GM23338 (cell line): ENCODE measurements at regions not wholly inside any gene's neighbourhood (a gene's known extent, or its start where the extent isn't known, plus 50 kb on each side); places are given as distances from the start of the nearest gene placed in this dataset.

Source experiments
- ATAC-seq: fragments of 200-7000 bp; cut with Tn5 transposase; 3 replicates; pipeline ENCODE4 v1.9.1; 2020
- DNase-seq: peaks from one replicate; pipeline ENCODE4 v3.0.0-alpha.2; 2015; ENCODE audit warnings: low spot score
- H2AFZ ChIP-seq: fragments of 200-600 bp; sonication (generic); 2 replicates; pipeline ENCODE4 v1.8.0; 2016; ENCODE audit warnings: antibody characterized with exemption, mild to moderate bottlenecking, moderate library complexity
- H3F3A ChIP-seq: fragments of 200-600 bp; sonication (generic); replicated peaks from 2 replicates; pipeline ENCODE4 v1.8.0; 2017; ENCODE audit warnings: antibody characterized with exemption, mixed run types, low read depth
- H3K27ac ChIP-seq: fragments of 200-600 bp; sonication (generic); 2 replicates; pipeline ENCODE4 v1.6.1; 2016; ENCODE audit warnings: low read depth
- H3K27me3 ChIP-seq: fragments of 200-600 bp; sonication (generic); 2 replicates; pipeline ENCODE4 v1.8.0; 2016; ENCODE audit warnings: mild to moderate bottlenecking, mixed run types, moderate library complexity; ENCODE audit not compliant: insufficient read depth
- H3K36me3 ChIP-seq: fragments of 200-600 bp; sonication (generic); 2 replicates; pipeline ENCODE4 v1.8.0; 2016; ENCODE audit warnings: mild to moderate bottlenecking; ENCODE audit not compliant: insufficient read depth
- H3K4me1 ChIP-seq: fragments of 200-600 bp; sonication (generic); 2 replicates; pipeline ENCODE4 v1.8.0; 2016; ENCODE audit warnings: mild to moderate bottlenecking, moderate library complexity; ENCODE audit not compliant: insufficient read depth
- H3K4me2 ChIP-seq: fragments of 200-600 bp; sonication (generic); 2 replicates; pipeline ENCODE4 v1.7.1; 2017; ENCODE audit warnings: mixed run types
- H3K4me3 ChIP-seq: fragments of 200-600 bp; sonication (generic); 2 replicates; pipeline ENCODE4 v1.6.1; 2016; ENCODE audit warnings: mixed run types
- H3K79me2 ChIP-seq: fragments of 200-600 bp; sonication (generic); replicated peaks from 2 replicates; pipeline ENCODE4 v1.8.0; 2017; ENCODE audit warnings: mild to moderate bottlenecking; ENCODE audit not compliant: insufficient read depth
- H3K9me2 ChIP-seq: fragments of 200-600 bp; sonication (generic); 2 replicates; pipeline ENCODE4 v1.8.0; 2017; ENCODE audit not compliant: insufficient read depth
- H4K20me1 ChIP-seq: fragments of 200-600 bp; sonication (generic); replicated peaks from 2 replicates; pipeline ENCODE4 v1.8.0; 2017; ENCODE audit warnings: mild to moderate bottlenecking; ENCODE audit not compliant: insufficient read depth
- H3K27ac Mint-ChIP-seq: 2 replicates; pipeline ENCODE4 v1.8.0; 2020; ENCODE audit warnings: inconsistent platforms, mild to moderate bottlenecking, moderate library complexity, mixed read lengths
- H3K27me3 Mint-ChIP-seq: 3 replicates; pipeline ENCODE4 v1.8.0; 2022; ENCODE audit warnings: low read depth, mild to moderate bottlenecking, moderate library complexity, mixed read lengths, inconsistent platforms; ENCODE audit not compliant: insufficient read depth, poor library complexity
- H3K36me3 Mint-ChIP-seq: 3 replicates; pipeline ENCODE4 v1.8.0; 2021; ENCODE audit warnings: low read depth, mild to moderate bottlenecking, inconsistent platforms, moderate library complexity, mixed read lengths
- H3K4me1 Mint-ChIP-seq: 3 replicates; pipeline ENCODE4 v1.8.0; 2020; ENCODE audit warnings: mild to moderate bottlenecking, inconsistent platforms, mixed read lengths
- H3K4me3 Mint-ChIP-seq: 3 replicates; pipeline ENCODE4 v1.8.0; 2021; ENCODE audit warnings: moderate library complexity, mild to moderate bottlenecking, inconsistent platforms, mixed read lengths
- H3K9me3 Mint-ChIP-seq: 3 replicates; pipeline ENCODE4 v1.8.0; 2020; ENCODE audit warnings: moderate library complexity, mild to moderate bottlenecking, inconsistent platforms, mixed read lengths
- CREB1 ChIP-seq: fragments of 250-450 bp; sonication (Bioruptor Pico); IDR thresholded peaks from 2 replicates; pipeline ENCODE4 v1.5.0; 2020; ENCODE audit warnings: low read depth, mild to moderate bottlenecking, moderate library complexity
- ETS1 ChIP-seq: IDR thresholded peaks from 2 replicates; pipeline ENCODE4 v1.6.1; 2016; ENCODE audit warnings: antibody characterized with exemption
- EZH2 ChIP-seq: fragments of 200-600 bp; sonication (generic); IDR thresholded peaks from one replicate; pipeline ENCODE4 v1.8.0; 2017; ENCODE audit warnings: antibody characterized with exemption, mild to moderate bottlenecking, low read depth; ENCODE audit not compliant: unreplicated experiment
- JUNB ChIP-seq: IDR thresholded peaks from one replicate; pipeline ENCODE4 v1.6.1; 2016; ENCODE audit warnings: antibody characterized with exemption; ENCODE audit not compliant: unreplicated experiment
- NANOG ChIP-seq: IDR thresholded peaks from 2 replicates; pipeline ENCODE4 v1.6.1; 2016; ENCODE audit warnings: antibody characterized with exemption, borderline replicate concordance
- POLR2AphosphoS5 ChIP-seq: IDR thresholded peaks from 2 replicates; pipeline ENCODE4 v1.6.1; 2016; ENCODE audit warnings: antibody characterized with exemption, low read depth
- REST ChIP-seq: IDR thresholded peaks from one replicate; pipeline ENCODE4 v1.6.1; 2018; ENCODE audit warnings: antibody characterized with exemption; ENCODE audit not compliant: unreplicated experiment
- STAT1 ChIP-seq: IDR thresholded peaks from one replicate; pipeline ENCODE4 v1.6.1; 2016; ENCODE audit warnings: antibody characterized with exemption; ENCODE audit not compliant: unreplicated experiment
- ZNF331 ChIP-seq: fragments of 250-450 bp; sonication (Bioruptor Pico); IDR thresholded peaks from 2 replicates; pipeline ENCODE4 v1.5.0; 2020; ENCODE audit warnings: low read depth, mild to moderate bottlenecking, moderate library complexity
- TF ChIP-seq, protein P1 (sequence below): fragments of 250-450 bp; sonication (Bioruptor Pico); IDR thresholded peaks from 2 replicates; pipeline ENCODE4 v1.5.0; 2020; ENCODE audit warnings: mild to moderate bottlenecking, moderate library complexity
- TF ChIP-seq, protein P2 (sequence below), 2 experiments: fragments of 200-600 bp in 1 of 2; sonication (generic) in 1 of 2; conservative IDR thresholded peaks; 2 replicates each; pipeline versions ENCODE4 v1.5.1 to v1.6.1; 2016 to 2017; ENCODE audit warnings: antibody characterized with exemption in 2 of 2, low read depth in 2 of 2, mild to moderate bottlenecking in 2 of 2, moderate library complexity in 1 of 2

GRCh38 chr9:8134635-8135034 is 335.1 kb upstream of the DMAC1 start (continued):
- TF ChIP-seq REST (no peak), CREB1 (CRISPR knock-in tag) (no peak), JUNB (no peak)
- TF ChIP-seq, protein P1, sequence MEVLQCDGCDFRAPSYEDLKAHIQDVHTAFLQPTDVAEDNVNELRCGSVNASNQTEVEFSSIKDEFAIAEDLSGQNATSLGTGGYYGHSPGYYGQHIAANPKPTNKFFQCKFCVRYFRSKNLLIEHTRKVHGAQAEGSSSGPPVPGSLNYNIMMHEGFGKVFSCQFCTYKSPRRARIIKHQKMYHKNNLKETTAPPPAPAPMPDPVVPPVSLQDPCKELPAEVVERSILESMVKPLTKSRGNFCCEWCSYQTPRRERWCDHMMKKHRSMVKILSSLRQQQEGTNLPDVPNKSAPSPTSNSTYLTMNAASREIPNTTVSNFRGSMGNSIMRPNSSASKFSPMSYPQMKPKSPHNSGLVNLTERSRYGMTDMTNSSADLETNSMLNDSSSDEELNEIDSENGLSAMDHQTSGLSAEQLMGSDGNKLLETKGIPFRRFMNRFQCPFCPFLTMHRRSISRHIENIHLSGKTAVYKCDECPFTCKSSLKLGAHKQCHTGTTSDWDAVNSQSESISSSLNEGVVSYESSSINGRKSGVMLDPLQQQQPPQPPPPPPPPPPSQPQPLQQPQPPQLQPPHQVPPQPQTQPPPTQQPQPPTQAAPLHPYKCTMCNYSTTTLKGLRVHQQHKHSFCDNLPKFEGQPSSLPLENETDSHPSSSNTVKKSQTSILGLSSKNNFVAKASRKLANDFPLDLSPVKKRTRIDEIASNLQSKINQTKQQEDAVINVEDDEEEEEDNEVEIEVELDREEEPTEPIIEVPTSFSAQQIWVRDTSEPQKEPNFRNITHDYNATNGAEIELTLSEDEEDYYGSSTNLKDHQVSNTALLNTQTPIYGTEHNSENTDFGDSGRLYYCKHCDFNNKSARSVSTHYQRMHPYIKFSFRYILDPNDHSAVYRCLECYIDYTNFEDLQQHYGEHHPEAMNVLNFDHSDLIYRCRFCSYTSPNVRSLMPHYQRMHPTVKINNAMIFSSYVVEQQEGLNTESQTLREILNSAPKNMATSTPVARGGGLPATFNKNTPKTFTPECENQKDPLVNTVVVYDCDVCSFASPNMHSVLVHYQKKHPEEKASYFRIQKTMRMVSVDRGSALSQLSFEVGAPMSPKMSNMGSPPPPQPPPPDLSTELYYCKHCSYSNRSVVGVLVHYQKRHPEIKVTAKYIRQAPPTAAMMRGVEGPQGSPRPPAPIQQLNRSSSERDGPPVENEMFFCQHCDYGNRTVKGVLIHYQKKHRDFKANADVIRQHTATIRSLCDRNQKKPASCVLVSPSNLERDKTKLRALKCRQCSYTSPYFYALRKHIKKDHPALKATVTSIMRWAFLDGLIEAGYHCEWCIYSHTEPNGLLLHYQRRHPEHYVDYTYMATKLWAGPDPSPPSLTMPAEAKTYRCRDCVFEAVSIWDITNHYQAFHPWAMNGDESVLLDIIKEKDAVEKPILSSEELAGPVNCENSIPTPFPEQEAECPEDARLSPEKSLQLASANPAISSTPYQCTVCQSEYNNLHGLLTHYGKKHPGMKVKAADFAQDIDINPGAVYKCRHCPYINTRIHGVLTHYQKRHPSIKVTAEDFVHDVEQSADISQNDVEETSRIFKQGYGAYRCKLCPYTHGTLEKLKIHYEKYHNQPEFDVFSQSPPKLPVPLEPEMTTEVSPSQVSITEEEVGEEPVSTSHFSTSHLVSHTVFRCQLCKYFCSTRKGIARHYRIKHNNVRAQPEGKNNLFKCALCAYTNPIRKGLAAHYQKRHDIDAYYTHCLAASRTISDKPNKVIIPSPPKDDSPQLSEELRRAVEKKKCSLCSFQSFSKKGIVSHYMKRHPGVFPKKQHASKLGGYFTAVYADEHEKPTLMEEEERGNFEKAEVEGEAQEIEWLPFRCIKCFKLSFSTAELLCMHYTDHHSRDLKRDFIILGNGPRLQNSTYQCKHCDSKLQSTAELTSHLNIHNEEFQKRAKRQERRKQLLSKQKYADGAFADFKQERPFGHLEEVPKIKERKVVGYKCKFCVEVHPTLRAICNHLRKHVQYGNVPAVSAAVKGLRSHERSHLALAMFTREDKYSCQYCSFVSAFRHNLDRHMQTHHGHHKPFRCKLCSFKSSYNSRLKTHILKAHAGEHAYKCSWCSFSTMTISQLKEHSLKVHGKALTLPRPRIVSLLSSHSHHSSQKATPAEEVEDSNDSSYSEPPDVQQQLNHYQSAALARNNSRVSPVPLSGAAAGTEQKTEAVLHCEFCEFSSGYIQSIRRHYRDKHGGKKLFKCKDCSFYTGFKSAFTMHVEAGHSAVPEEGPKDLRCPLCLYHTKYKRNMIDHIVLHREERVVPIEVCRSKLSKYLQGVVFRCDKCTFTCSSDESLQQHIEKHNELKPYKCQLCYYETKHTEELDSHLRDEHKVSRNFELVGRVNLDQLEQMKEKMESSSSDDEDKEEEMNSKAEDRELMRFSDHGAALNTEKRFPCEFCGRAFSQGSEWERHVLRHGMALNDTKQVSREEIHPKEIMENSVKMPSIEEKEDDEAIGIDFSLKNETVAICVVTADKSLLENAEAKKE (CRISPR knock-in tag): no peak

DNA sequence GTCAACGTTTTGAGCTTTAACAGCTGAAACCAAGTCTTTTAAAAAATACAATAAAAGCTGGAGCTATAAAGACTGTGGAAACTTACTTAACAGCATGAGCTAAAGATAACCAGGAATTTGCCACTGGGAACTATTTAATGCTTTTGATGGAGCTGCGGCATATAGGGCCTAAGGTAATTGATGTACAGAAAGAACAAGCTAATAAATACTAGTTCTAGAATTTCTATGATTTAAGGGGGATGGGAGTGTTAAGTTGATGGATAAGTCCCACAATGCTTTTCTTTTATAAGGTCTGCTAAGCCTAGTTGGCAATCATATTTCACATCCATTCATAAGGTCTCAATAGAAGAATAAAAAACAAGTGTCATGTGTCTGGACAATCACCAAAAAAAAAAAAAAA is 334.0 kb upstream of the DMAC1 start:
- Mint-ChIP-seq H3K9me3 (no peaks in the 10 kb centered on the region), H3K4me1 (peaks cover 7% of the 10 kb centered on the region; the same call in 2 of the 3 replicates), H3K27ac (no peak overlapping the region), H3K4me3 (no peak overlapping the region), H3K27me3 (no peaks in the 10 kb centered on the region), H3K36me3 (no peaks in the 10 kb centered on the region)
- Histone ChIP-seq H3K27me3 (no peaks in the 10 kb centered on the region), H3K79me2 (no peaks in the 10 kb centered on the region), H3K4me3 (no peak overlapping the region), H3K4me2 (no peak overlapping the region), H3K27ac (no peak overlapping the region), H2AFZ (peak overlapping the region; percentile 96), H3K36me3 (no peaks in the 10 kb centered on the region), H3K9me2 (no peaks in the 10 kb centered on the region; the same call in 1 of the 2 replicates), H3F3A (no peaks in the 10 kb centered on the region), H3K4me1 (peaks cover under 1% of the 10 kb centered on the region; the same call in 1 of the 2 replicates), H4K20me1 (no peaks in the 10 kb centered on the region)
- ATAC-seq (no peak), DNase-seq (no peak)
- TF ChIP-seq NANOG (no peak), ETS1 (no peak), POLR2AphosphoS5 (no peak), EZH2 (no peak), STAT1 (no peak), CREB1 (CRISPR knock-in tag) (no peak), ZNF331 (CRISPR knock-in tag) (no peak)
- TF ChIP-seq, protein P2, sequence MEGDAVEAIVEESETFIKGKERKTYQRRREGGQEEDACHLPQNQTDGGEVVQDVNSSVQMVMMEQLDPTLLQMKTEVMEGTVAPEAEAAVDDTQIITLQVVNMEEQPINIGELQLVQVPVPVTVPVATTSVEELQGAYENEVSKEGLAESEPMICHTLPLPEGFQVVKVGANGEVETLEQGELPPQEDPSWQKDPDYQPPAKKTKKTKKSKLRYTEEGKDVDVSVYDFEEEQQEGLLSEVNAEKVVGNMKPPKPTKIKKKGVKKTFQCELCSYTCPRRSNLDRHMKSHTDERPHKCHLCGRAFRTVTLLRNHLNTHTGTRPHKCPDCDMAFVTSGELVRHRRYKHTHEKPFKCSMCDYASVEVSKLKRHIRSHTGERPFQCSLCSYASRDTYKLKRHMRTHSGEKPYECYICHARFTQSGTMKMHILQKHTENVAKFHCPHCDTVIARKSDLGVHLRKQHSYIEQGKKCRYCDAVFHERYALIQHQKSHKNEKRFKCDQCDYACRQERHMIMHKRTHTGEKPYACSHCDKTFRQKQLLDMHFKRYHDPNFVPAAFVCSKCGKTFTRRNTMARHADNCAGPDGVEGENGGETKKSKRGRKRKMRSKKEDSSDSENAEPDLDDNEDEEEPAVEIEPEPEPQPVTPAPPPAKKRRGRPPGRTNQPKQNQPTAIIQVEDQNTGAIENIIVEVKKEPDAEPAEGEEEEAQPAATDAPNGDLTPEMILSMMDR (conservative IDR thresholded peaks at IDR 0.05; ENCODE audit: low read depth in 2 of 2): no peak
